HepG2 (cell line): ENCODE measurements at regions not wholly inside any gene's neighbourhood (a gene's known extent, or its start where the extent isn't known, plus 50 kb on each side); places are given as distances from the start of the nearest gene placed in this dataset.

Experiments used
- EHMT2 ChIP-seq: fragments of 200-600 bp; sonication (generic); IDR thresholded peaks from 2 replicates; pipeline ENCODE4 v1.7.0; 2017; ENCODE audit warnings: antibody characterized with exemption, low read depth, low read length, borderline replicate concordance
- FOXA3 ChIP-seq: IDR thresholded peaks from 2 replicates; pipeline ENCODE4 v1.6.1; 2016; ENCODE audit warnings: missing genetic modification reagents, missing compliant biosample characterization
- HDAC1 ChIP-seq: sonication (generic); formaldehyde crosslinking; IDR thresholded peaks from 2 replicates; pipeline ENCODE4 v1.5.1; 2020; ENCODE audit warnings: mild to moderate bottlenecking, missing genetic modification reagents
- HMGXB3 ChIP-seq: sonication (generic); formaldehyde crosslinking; IDR thresholded peaks from 2 replicates; pipeline ENCODE4 v1.4.0; 2020; ENCODE audit warnings: missing genetic modification reagents, borderline replicate concordance
- HNRNPK ChIP-seq: fragments of 200-400 bp; formaldehyde crosslinking; IDR thresholded peaks from 2 replicates; pipeline ENCODE4 v1.6.1; 2018; ENCODE audit warnings: low read length, low read depth, moderate library complexity, mild to moderate bottlenecking; ENCODE audit not compliant: poor library complexity, severe bottlenecking
- KLF16 ChIP-seq, 2 experiments: sonication (generic) in 1 of 2; formaldehyde crosslinking in 1 of 2; IDR thresholded peaks; 2 replicates each; pipeline versions ENCODE4 v1.6.1 to v1.8.0; 2016 to 2023; ENCODE audit warnings: missing genetic modification reagents in 2 of 2, missing compliant biosample characterization in 1 of 2
- KLF6 ChIP-seq: IDR thresholded peaks from 2 replicates; pipeline ENCODE4 v1.8.0; 2016; ENCODE audit warnings: missing biosample characterization, missing genetic modification reagents
- MTF1 ChIP-seq: sonication (generic); formaldehyde crosslinking; IDR thresholded peaks from 2 replicates; pipeline ENCODE4 v1.5.0; 2020; ENCODE audit warnings: missing genetic modification reagents
- NFKB2 ChIP-seq: sonication (generic); formaldehyde crosslinking; IDR thresholded peaks from 2 replicates; pipeline ENCODE4 v1.4.0; 2020; ENCODE audit warnings: missing genetic modification reagents, borderline replicate concordance
- PAWR ChIP-seq: sonication (generic); formaldehyde crosslinking; IDR thresholded peaks from 2 replicates; pipeline ENCODE4 v1.4.0; 2020; ENCODE audit warnings: missing genetic modification reagents, mild to moderate bottlenecking, borderline replicate concordance
- PRPF4 ChIP-seq: fragments of 200-400 bp; formaldehyde crosslinking; IDR thresholded peaks from 2 replicates; pipeline ENCODE4 v1.6.1; 2016; ENCODE audit warnings: low read length, low read depth; ENCODE audit not compliant: poor library complexity, severe bottlenecking
- SETDB1 ChIP-seq: sonication (generic); formaldehyde crosslinking; IDR thresholded peaks from 2 replicates; pipeline ENCODE4 v1.5.1; 2020; ENCODE audit warnings: missing genetic modification reagents, mild to moderate bottlenecking, borderline replicate concordance
- TSC22D2 ChIP-seq: sonication (generic); formaldehyde crosslinking; IDR thresholded peaks from 2 replicates; pipeline ENCODE4 v1.5.1; 2020; ENCODE audit warnings: missing genetic modification reagents, mild to moderate bottlenecking, borderline replicate concordance
- ZFP62 ChIP-seq: sonication (generic); formaldehyde crosslinking; IDR thresholded peaks from 2 replicates; pipeline ENCODE4 v1.4.0; 2020; ENCODE audit warnings: missing genetic modification reagents
- ZNF142 ChIP-seq: sonication (generic); formaldehyde crosslinking; IDR thresholded peaks from 2 replicates; pipeline ENCODE4 v1.4.0; 2020; ENCODE audit warnings: missing genetic modification reagents
- ZSCAN21 ChIP-seq: sonication (generic); formaldehyde crosslinking; IDR thresholded peaks from 2 replicates; pipeline ENCODE4 v1.8.0; 2022; ENCODE audit warnings: mild to moderate bottlenecking, missing genetic modification reagents, moderate library complexity, borderline replicate concordance
- TF ChIP-seq, protein P1 (sequence below): IDR thresholded peaks from 2 replicates; pipeline ENCODE4 v1.6.1; 2012; ENCODE audit warnings: low read depth, low read length, improper control_type of control experiment

GRCh38 chr7:371119-371778 is 81.3 kb downstream of the FOXL3 start (continued):
- TF ChIP-seq ZNF142 (CRISPR knock-in tag) (no peak), HMGXB3 (CRISPR knock-in tag) (no peak), KLF16 (CRISPR knock-in tag; IDR thresholded peaks at IDR 0.05) (0 out of 4 replicates have a peak, but pooled peaks of 1 of the 2 experiments have one; percentile 36), HDAC1 (CRISPR knock-in tag) (peak; percentile 80), MTF1 (CRISPR knock-in tag) (no peak), NFKB2 (CRISPR knock-in tag) (no peak), PRPF4 (no peak), ZSCAN21 (CRISPR knock-in tag) (peak; percentile 52; the same call in 1 of the 2 replicates), FOXA3 (CRISPR knock-in tag) (peak; percentile 61), PAWR (CRISPR knock-in tag) (no peak), ZFP62 (no peak), TSC22D2 (no peak), EHMT2 (no peak), HNRNPK (no peak), SETDB1 (CRISPR knock-in tag) (no peak), KLF6 (no peak)
- TF ChIP-seq, protein P1, sequence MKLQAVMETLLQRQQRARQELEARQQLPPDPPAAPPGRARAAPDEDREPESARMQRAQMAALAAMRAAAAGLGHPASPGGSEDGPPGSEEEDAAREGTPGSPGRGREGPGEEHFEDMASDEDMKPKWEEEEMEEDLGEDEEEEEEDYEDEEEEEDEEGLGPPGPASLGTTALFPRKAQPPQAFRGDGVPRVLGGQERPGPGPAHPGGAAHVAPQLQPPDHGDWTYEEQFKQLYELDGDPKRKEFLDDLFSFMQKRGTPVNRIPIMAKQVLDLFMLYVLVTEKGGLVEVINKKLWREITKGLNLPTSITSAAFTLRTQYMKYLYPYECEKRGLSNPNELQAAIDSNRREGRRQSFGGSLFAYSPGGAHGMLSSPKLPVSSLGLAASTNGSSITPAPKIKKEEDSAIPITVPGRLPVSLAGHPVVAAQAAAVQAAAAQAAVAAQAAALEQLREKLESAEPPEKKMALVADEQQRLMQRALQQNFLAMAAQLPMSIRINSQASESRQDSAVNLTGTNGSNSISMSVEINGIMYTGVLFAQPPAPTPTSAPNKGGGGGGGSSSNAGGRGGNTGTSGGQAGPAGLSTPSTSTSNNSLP: no peak
